ACC112 (cell line): ENCODE measurements at regions not wholly inside any gene's neighbourhood (a gene's known extent, or its start where the extent isn't known, plus 50 kb on each side); places are given as distances from the start of the nearest gene placed in this dataset.

Experiments used
- H2AFZ ChIP-seq: fragments of 200-600 bp; sonication (generic); one replicate; pipeline ENCODE4 v1.6.0; 2017; ENCODE audit warnings: antibody characterized with exemption, low read length; ENCODE audit not compliant: unreplicated experiment
- H3K27ac ChIP-seq: fragments of 200-600 bp; sonication (generic); 2 replicates; pipeline ENCODE4 v1.5.1; 2014; ENCODE audit warnings: low read depth, mild to moderate bottlenecking, antibody characterized with exemption, low read length, moderate library complexity
- H3K27me3 ChIP-seq: fragments of 200-600 bp; sonication (generic); 2 replicates; pipeline ENCODE4 v1.6.1; 2014; ENCODE audit warnings: mild to moderate bottlenecking, antibody characterized with exemption, low read length, moderate library complexity, mixed read lengths; ENCODE audit not compliant: insufficient read depth
- H3K36me3 ChIP-seq: fragments of 200-600 bp; sonication (generic); 2 replicates; pipeline ENCODE4 v1.6.1; 2016; ENCODE audit warnings: mild to moderate bottlenecking, antibody characterized with exemption, low read length, moderate library complexity, mixed read lengths; ENCODE audit not compliant: insufficient read depth
- H3K4me1 ChIP-seq: fragments of 200-600 bp; sonication (generic); one replicate; pipeline ENCODE4 v1.6.1; 2016; ENCODE audit warnings: low read length, mixed read lengths; ENCODE audit not compliant: insufficient read depth, unreplicated experiment, control insufficient read depth
- H3K4me3 ChIP-seq: fragments of 200-600 bp; sonication (generic); 2 replicates; pipeline ENCODE4 v1.5.1; 2014; ENCODE audit warnings: mild to moderate bottlenecking, low read depth, low read length
- H3K79me2 ChIP-seq: fragments of 200-600 bp; sonication (generic); one replicate; pipeline ENCODE4 v1.6.0; 2016; ENCODE audit warnings: low read length; ENCODE audit not compliant: control insufficient read depth, unreplicated experiment, insufficient read depth

DNA sequence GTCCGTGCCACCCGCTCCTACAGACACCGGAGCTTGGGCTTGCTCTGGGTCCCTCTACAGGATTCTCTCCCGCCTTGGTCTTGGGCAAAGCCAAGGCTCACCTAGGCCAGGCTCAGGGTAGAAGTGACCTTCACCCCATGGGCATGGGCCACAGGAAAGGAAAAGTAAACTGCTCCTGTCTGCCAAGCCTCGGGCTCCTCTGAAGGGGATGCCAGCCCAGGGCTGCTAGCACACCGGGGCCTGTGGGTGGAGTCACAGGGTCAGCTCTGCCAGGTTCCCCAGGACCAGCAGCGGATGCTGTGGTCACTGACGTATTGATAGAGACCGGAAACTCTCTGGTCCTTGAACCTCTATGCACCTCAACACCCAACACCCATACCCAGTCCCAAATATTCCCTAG lies 222.7 kb upstream of the MGMT start:
- H3K36me3 ChIP-seq: no peaks in the 10 kb centered on the region
- no peak overlapping the region for H3K27ac ChIP-seq
- no peak overlapping the region for H3K4me3 ChIP-seq
- no peaks in the 10 kb centered on the region for H3K4me1 ChIP-seq
- no peaks in the 10 kb centered on the region for H3K27me3 ChIP-seq
- no peak overlapping the region for H2AFZ ChIP-seq
- H3K79me2 ChIP-seq: no peaks in the 10 kb centered on the region

DNA sequence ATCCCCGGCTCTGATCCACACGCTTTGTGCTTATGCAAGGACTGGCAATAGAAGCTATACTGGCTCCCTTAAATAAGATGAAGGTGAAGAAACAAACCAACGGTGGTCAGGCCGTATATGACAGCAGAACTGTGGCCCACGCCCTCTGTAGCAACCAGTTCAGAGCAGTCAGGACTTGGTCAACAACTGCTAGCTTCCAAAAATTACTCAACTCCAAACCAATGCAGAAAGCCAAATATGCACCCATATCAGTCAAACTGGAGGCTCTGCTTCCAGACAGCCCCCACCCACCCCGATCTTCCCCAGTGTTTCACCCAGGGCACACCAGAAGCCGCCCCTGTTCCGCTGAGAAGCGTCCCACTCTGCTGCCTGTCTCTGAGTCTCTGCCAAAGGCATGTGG lies 222.3 kb upstream of the MGMT start:
- H3K79me2 ChIP-seq: no peaks in the 10 kb centered on the region
- H3K27ac ChIP-seq: no peak overlapping the region
- no peaks in the 10 kb centered on the region for H3K36me3 ChIP-seq
- no peaks in the 10 kb centered on the region for H3K4me1 ChIP-seq
- no peak overlapping the region for H3K4me3 ChIP-seq
- H2AFZ ChIP-seq: no peak overlapping the region
- no peaks in the 10 kb centered on the region for H3K27me3 ChIP-seq

DNA sequence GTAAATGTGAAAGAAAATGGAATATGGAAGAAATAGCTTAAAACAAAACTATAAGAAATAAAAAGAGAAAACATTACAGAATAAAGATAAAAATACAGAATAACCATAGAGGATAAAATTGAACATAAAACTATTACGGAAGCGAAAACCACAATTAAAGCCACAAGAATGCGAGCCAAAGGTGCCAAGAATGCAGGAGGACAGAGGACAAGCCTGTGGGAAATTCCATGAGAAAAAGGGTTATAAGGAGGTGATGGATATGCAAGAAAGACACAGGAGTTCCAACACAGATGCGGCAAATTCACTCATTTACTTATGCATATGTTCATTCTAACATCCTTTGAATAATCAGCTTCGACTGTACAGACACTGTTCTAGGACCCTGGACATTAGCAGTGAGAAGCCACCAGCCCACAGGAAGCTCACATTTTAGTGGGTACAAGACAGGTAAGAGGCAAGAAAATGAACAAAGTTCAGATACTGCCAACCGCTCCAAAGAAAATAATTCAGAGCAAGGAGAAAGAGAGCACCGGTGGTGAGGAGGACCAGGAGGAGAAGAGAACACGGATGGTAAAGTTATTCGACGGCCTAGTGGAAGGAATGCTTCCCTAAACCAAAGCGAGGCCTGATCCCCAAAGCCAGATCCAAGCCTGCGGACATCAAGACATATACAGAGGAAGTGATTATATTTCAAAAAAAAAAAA lies 213.7 kb upstream of the MGMT start:
- H3K4me3 ChIP-seq: no peak overlapping the region
- H3K79me2 ChIP-seq: no peaks in the 10 kb centered on the region
- H2AFZ ChIP-seq: no peak overlapping the region
- H3K27ac ChIP-seq: no peak overlapping the region
- H3K36me3 ChIP-seq: no peaks in the 10 kb centered on the region
- H3K4me1 ChIP-seq: no peaks in the 10 kb centered on the region
- H3K27me3 ChIP-seq: no peaks in the 10 kb centered on the region

DNA sequence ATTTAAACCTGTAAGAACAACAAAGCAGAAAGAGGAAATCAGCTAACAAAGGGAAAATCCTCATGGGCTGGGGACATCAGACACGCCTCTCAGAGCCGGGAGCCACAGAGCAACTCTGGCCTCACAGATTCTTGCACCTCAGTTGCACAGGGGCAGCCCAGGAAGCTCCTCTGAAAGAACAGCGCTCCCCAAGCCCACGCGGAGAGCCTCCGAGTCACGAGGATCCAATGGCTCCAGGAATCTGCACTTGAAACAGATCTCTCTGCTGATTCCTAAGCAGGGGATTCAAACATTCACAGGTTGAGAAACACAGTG lies 213.2 kb upstream of the MGMT start:
- H3K27ac ChIP-seq: no peak overlapping the region
- no peaks in the 10 kb centered on the region for H3K79me2 ChIP-seq
- no peaks in the 10 kb centered on the region for H3K4me1 ChIP-seq
- no peaks in the 10 kb centered on the region for H3K36me3 ChIP-seq
- H3K27me3 ChIP-seq: no peaks in the 10 kb centered on the region
- H3K4me3 ChIP-seq: no peak overlapping the region
- H2AFZ ChIP-seq: no peak overlapping the region

DNA sequence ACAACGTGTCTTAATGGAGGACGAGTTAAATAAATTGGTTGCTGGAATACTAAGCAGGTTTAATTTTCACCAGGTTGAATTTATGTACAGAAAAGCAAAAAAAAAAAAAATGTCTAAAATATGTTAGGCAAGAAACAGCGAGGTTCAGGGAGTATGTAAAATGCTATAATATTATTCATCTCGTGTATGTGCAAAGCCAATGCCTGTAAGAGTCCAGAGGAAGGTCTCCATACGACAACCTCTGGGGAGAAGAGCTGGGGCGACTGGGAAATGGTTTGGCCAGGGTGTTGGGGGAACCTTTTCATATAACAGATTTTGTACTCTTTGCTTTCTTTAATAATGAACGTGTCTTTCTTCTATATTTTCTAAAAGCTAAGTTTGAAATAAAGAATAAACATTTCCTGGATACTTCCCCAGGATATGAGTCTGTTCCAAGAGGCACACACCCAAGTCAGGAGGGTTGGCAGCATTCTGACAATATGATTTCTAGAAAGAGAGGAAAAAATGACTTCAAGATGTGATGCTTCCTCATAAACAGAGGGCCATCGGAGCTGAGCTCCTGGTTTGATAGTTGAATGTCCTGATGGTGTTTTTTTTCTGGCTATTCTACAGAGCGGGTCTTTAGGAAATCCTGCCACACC lies 208.6 kb upstream of the MGMT start:
- Histone ChIP-seq H3K27ac (no peak overlapping the region), H2AFZ (no peak overlapping the region), H3K4me1 (no peaks in the 10 kb centered on the region)

DNA sequence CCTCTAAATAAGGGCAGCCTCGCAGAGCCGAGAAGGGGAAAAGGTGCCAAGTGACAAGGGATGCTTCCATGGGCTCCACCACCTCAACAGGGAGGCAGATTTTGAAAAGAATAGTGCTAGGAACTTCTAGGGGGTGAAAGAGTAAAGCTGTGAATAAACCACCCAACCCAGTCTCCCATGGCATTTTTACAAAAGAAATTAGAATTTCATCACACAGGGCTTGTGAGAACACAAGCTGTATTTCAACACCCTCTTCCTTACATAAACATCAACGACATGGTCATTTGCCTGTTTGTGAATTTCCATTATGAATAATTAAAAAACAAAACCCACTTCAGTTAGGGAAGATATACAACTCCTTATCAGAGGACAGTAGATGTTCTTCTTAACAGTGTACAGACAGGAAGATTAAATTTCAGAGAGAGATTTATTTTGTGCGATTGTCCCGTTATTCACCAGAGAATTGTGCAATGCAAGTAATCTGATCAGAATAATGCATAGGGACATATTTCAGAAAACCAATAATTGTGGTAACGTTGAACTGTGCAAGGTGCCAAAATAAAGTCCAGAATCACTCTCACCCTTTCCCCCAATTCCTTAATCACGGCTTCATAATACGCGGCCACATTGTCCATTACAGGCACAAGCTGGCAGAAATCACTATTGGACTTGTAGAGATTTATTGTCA lies 207.8 kb upstream of the MGMT start:
- H3K36me3 ChIP-seq: no peaks in the 10 kb centered on the region
- H3K4me3 ChIP-seq: no peak overlapping the region
- H3K27me3 ChIP-seq: no peaks in the 10 kb centered on the region

More for the DNA sequence above, 208.6 kb upstream of the MGMT start:
- no peaks in the 10 kb centered on the region for H3K27me3 ChIP-seq
- no peaks in the 10 kb centered on the region for H3K79me2 ChIP-seq
- H3K36me3 ChIP-seq: no peaks in the 10 kb centered on the region
- H3K4me3 ChIP-seq: no peak overlapping the region

DNA sequence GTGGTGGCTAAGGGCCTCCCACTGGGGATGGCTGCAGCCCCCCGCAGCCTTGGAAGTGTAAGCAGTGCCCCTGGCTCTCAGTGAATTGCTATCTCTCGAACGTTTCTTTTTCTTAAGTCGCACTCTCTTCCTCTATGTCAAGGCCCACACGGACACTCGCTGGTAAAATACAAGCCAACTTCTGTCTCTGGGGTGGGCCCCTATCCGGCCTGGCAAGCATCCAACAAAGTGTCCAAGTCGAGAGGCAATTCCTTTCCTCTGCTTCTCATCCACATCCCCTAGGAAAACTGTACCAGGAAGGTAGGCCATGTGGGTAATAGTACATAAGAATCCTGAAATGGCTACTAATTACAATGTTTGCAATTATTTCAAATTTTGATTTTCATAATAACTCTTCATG lies 194.9 kb upstream of the MGMT start:
- Histone ChIP-seq H2AFZ (no peak overlapping the region), H3K27me3 (no peaks in the 10 kb centered on the region), H3K4me1 (no peaks in the 10 kb centered on the region), H3K79me2 (no peaks in the 10 kb centered on the region), H3K27ac (no peak overlapping the region), H3K36me3 (no peaks in the 10 kb centered on the region), H3K4me3 (no peak overlapping the region)

More for the DNA sequence above, 207.8 kb upstream of the MGMT start:
- no peak overlapping the region for H3K27ac ChIP-seq
- H2AFZ ChIP-seq: no peak overlapping the region
- no peaks in the 10 kb centered on the region for H3K79me2 ChIP-seq
- H3K4me1 ChIP-seq: no peaks in the 10 kb centered on the region

DNA sequence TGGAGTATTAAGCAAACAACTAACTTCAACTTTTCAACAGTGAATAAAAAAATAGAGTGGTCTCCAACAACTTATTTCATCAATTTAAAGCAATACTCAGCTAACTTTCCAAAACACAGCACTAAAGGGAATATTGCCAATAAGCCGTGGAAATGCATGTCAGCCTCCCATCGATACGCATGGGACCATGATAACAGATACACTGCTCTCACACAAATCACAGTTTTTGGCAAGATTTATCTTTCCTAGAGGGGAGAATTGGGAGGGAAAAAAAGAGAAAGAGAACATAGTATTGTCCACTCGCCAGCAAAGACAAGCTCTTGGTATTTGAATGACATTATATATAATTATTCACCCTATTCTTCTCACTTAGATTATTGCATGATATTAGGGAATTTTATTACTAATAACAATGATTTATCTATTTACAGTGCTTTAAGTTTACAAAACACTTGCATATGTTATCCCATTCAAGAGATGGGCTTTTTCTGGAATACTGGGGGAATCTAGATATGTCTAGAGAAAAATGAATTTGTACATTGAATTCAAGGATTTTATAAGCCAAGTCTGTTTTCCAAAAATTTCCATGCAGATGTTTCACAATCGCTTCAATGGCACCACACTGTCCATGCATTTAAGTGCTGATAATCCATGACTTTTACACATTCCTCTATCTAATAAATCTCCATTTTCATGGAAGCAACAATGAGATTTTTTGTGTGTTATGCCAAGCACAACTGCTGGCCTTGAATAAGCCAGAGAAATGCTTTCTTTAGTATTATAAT lies 194.0 kb upstream of the MGMT start:
- H3K27me3 ChIP-seq: no peaks in the 10 kb centered on the region
- no peak overlapping the region for H3K4me3 ChIP-seq
- no peak overlapping the region for H3K27ac ChIP-seq
- no peak overlapping the region for H2AFZ ChIP-seq
- H3K79me2 ChIP-seq: no peaks in the 10 kb centered on the region
- H3K36me3 ChIP-seq: no peaks in the 10 kb centered on the region
- H3K4me1 ChIP-seq: no peaks in the 10 kb centered on the region

DNA sequence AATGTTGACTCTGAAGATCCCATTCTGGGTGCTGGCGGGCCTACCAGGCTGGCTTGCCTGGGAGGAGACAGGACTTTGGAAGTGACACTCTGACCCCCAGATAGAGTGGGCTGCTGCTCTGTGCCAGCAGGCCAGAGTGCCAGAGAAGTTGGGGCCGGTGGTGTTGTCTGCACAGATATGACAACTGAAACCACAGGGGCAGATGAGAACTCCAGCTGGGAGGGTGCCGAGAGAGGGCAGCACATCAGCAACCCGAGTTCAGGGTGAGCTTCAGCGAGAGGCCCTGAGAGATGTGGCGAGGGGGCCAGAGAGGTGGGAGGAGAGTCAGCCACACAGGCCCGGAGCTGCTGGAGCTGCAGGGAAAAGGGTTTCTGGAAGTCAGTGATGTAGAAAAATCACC lies 193.2 kb upstream of the MGMT start:
- H3K36me3 ChIP-seq: no peaks in the 10 kb centered on the region
- H2AFZ ChIP-seq: no peak overlapping the region
- H3K27ac ChIP-seq: no peak overlapping the region
- no peaks in the 10 kb centered on the region for H3K79me2 ChIP-seq
- H3K4me3 ChIP-seq: no peak overlapping the region
- H3K4me1 ChIP-seq: no peaks in the 10 kb centered on the region
- H3K27me3 ChIP-seq: no peaks in the 10 kb centered on the region

DNA sequence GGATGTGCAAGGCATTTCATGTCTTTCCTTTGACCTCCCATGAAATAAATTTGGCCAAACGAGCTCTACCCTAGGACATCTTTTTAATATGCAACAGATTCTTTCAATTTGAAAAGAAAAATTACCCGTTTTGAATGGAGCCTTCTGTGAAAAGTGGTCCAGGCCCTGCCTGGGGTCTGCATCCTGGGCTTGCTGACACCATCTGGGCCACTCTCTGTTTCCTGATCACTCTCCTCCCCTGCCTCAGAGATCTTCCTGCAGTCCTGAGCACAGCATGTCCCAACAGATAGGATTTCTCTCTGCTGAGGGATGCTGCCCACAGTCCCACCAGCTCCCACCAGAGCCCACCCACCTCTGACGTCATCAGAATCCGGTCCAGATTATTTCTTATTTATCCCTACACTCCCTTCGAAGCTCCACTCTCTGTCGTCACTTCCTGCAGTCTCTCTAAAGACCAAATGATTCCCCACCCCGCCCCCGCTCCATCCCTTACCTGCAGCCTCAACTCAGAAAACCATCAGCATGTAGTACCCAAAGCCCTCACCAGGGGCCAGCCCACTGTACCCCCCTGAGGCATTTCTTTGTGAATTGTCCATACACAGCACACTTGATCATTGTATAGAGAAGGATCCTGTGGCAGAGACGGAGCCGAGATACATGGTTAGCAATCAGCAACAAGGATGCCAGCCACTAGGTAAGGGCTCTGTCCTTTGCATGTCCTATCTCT lies 192.1 kb upstream of the MGMT start:
- Histone ChIP-seq H3K36me3 (no peaks in the 10 kb centered on the region), H3K27me3 (no peaks in the 10 kb centered on the region), H3K4me1 (no peaks in the 10 kb centered on the region), H3K4me3 (no peak overlapping the region), H2AFZ (no peak overlapping the region), H3K79me2 (no peaks in the 10 kb centered on the region), H3K27ac (no peak overlapping the region)
